Esophagus squamous epithelium (tissue), 4 donors: ENCODE measurements at regions not wholly inside any gene's neighbourhood (a gene's known extent, or its start where the extent isn't known, plus 50 kb on each side); places are given as distances from the start of the nearest gene placed in this dataset.

Experiments
- CTCF ChIP-seq, 6 experiments: fragments of 450-650 bp in 4 of 6; fragments of 200-600 bp in 2 of 6; sonication (generic) in 2 of 6; IDR thresholded peaks; one replicate each; pipeline ENCODE4 v1.5.1; 2016 to 2019; ENCODE audit warnings: antibody characterized with exemption in 6 of 6, mild to moderate bottlenecking in 4 of 6, moderate library complexity in 4 of 6
- POLR2A ChIP-seq, 4 donors: fragments of 450-650 bp; IDR thresholded peaks; one replicate each; pipeline ENCODE4 v1.6.1; 2017; ENCODE audit warnings: antibody characterized with exemption in 4 of 4, mild to moderate bottlenecking in 4 of 4, moderate library complexity in 3 of 4

- no peak for TF ChIP-seq CTCF (IDR thresholded peaks at IDR 0.05)
- no peak for TF ChIP-seq POLR2A (IDR thresholded peaks at IDR 0.05)
These were observed 289.9 kb upstream of the SP8 start for GRCh38 chr7:21076574-21076973.
